Liver (tissue), 3 donors: ENCODE measurements at regions not wholly inside any gene's neighbourhood (a gene's known extent, or its start where the extent isn't known, plus 50 kb on each side); places are given as distances from the start of the nearest gene placed in this dataset.

Experiments used
- CTCF ChIP-seq: fragments of 150-350 bp; IDR thresholded peaks from 2 replicates; pipeline ENCODE4 v1.5.1; 2017; ENCODE audit warnings: improper control_type of control experiment, low read depth, low read length; ENCODE audit not compliant: missing input control
- GABPA ChIP-seq, 2 donors: IDR thresholded peaks in 1 of 2; conservative IDR thresholded peaks in 1 of 2; 2 replicates each; pipeline ENCODE4 v1.6.1; 2016; ENCODE audit warnings: antibody characterized with exemption in 2 of 2, mild to moderate bottlenecking in 1 of 2, moderate library complexity in 1 of 2
- HNF4A ChIP-seq, 2 donors: conservative IDR thresholded peaks; 2 replicates each; pipeline ENCODE4 v1.6.1; 2016; ENCODE audit warnings: antibody characterized with exemption in 2 of 2, mild to moderate bottlenecking in 2 of 2
- JUND ChIP-seq, 2 donors: IDR thresholded peaks; 2 replicates each; pipeline ENCODE4 v1.6.1; 2016; ENCODE audit warnings: antibody characterized with exemption in 2 of 2
- MAX ChIP-seq: IDR thresholded peaks from 2 replicates; pipeline ENCODE4 v1.6.1; 2016; ENCODE audit warnings: antibody characterized with exemption
- RAD21 ChIP-seq, 2 donors: IDR thresholded peaks; 2 replicates each; pipeline ENCODE4 v1.6.1; 2016; ENCODE audit warnings: antibody characterized with exemption in 2 of 2, mild to moderate bottlenecking in 2 of 2
- REST ChIP-seq: IDR thresholded peaks from 2 replicates; pipeline ENCODE4 v1.6.1; 2016; ENCODE audit warnings: antibody characterized with exemption, mild to moderate bottlenecking
- RXRA ChIP-seq, 2 donors: IDR thresholded peaks; 2 replicates each; pipeline ENCODE4 v1.6.1; 2017 to 2018; ENCODE audit warnings: antibody characterized with exemption in 2 of 2, mild to moderate bottlenecking in 1 of 2
- SP1 ChIP-seq: IDR thresholded peaks from 2 replicates; pipeline ENCODE4 v1.6.1; 2018; ENCODE audit warnings: antibody characterized with exemption, mild to moderate bottlenecking
- donor health status: healthy.
- donor health status: healthy.

- TF ChIP-seq CTCF (no peak), HNF4A (conservative IDR thresholded peaks at IDR 0.05) (no peak), GABPA (IDR thresholded peaks at IDR 0.05 in 1 of 2, conservative IDR thresholded peaks at IDR 0.05 in 1 of 2) (no peak), REST (no peak), MAX (no peak), RXRA (IDR thresholded peaks at IDR 0.05) (no peak), RAD21 (IDR thresholded peaks at IDR 0.05) (no peak), SP1 (no peak), JUND (IDR thresholded peaks at IDR 0.05) (no peak)
Observed at GRCh38 chr3:81922404-81922803, 161.0 kb upstream of the GBE1 start.
